MM.1S (cell line): ENCODE measurements at regions not wholly inside any gene's neighbourhood (a gene's known extent, or its start where the extent isn't known, plus 50 kb on each side); places are given as distances from the start of the nearest gene placed in this dataset.

Experiments
- EZH2 ChIP-seq: fragments of 300-600 bp; sonication (generic); optimal IDR thresholded peaks from 2 replicates; pipeline ENCODE3; 2017; ENCODE audit warnings: low read depth, mild to moderate bottlenecking, antibody characterized with exemption, low read length, mixed read lengths
- EZH2phosphoT487 ChIP-seq: fragments of 300-600 bp; sonication (generic); IDR thresholded peaks from 2 replicates; pipeline ENCODE4 v1.6.1; 2018; ENCODE audit warnings: antibody characterized with exemption, low read length
- TF ChIP-seq, protein P1 (sequence below): fragments of 300-600 bp; sonication (generic); IDR thresholded peaks from 2 replicates; pipeline ENCODE4 v1.5.1; 2016; ENCODE audit warnings: antibody characterized with exemption, low read length, mixed read lengths

GRCh38 chr17:27396941-27397340 lies 59.3 kb upstream of the KSR1 start:
- TF ChIP-seq, protein P1, sequence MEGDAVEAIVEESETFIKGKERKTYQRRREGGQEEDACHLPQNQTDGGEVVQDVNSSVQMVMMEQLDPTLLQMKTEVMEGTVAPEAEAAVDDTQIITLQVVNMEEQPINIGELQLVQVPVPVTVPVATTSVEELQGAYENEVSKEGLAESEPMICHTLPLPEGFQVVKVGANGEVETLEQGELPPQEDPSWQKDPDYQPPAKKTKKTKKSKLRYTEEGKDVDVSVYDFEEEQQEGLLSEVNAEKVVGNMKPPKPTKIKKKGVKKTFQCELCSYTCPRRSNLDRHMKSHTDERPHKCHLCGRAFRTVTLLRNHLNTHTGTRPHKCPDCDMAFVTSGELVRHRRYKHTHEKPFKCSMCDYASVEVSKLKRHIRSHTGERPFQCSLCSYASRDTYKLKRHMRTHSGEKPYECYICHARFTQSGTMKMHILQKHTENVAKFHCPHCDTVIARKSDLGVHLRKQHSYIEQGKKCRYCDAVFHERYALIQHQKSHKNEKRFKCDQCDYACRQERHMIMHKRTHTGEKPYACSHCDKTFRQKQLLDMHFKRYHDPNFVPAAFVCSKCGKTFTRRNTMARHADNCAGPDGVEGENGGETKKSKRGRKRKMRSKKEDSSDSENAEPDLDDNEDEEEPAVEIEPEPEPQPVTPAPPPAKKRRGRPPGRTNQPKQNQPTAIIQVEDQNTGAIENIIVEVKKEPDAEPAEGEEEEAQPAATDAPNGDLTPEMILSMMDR = no peak
- TF ChIP-seq EZH2 (no peak), EZH2phosphoT487 (no peak)
